Heart left ventricle (tissue), 16 donors: ENCODE measurements at regions not wholly inside any gene's neighbourhood (a gene's known extent, or its start where the extent isn't known, plus 50 kb on each side); places are given as distances from the start of the nearest gene placed in this dataset.

ENCODE experiments used
- ATAC-seq, 4 donors: fragments of 200-7000 bp; cut with Tn5 transposase; one replicate each; pipeline ENCODE4 v1.9.1; 2020 to 2022; ENCODE audit warnings: moderate library complexity in 4 of 4, mild to moderate bottlenecking in 3 of 4, moderate number of reproducible peaks in 1 of 4
- DNase-seq, 5 donors: peaks; one replicate each; pipeline ENCODE4 v3.0.0-alpha.2; 2020
- H3K27ac ChIP-seq, 12 donors: fragments of 200-600 bp; sonication (generic) in 4 of 12; one replicate each; pipeline versions ENCODE4 v1.5.0 to v1.8.0; 2016 to 2022; ENCODE audit warnings: mild to moderate bottlenecking in 2 of 12
- H3K27me3 ChIP-seq, 9 donors: fragments of 200-600 bp; sonication (generic) in 2 of 9; one replicate each; pipeline versions ENCODE4 v1.5.1 to v1.8.0; 2016 to 2022; ENCODE audit warnings: mild to moderate bottlenecking in 3 of 9
- H3K36me3 ChIP-seq, 9 donors: fragments of 200-600 bp; sonication (generic) in 2 of 9; one replicate each; pipeline versions ENCODE4 v1.5.0 to v1.8.0; 2018 to 2022; ENCODE audit warnings: mild to moderate bottlenecking in 2 of 9
- H3K4me1 ChIP-seq, 12 donors: fragments of 200-600 bp; sonication (generic) in 4 of 12; one replicate each; pipeline versions ENCODE4 v1.5.0 to v1.8.0; 2016 to 2022; ENCODE audit warnings: mild to moderate bottlenecking in 3 of 12
- H3K4me3 ChIP-seq, 12 donors: fragments of 200-600 bp; sonication (generic) in 4 of 12; one replicate each; pipeline versions ENCODE4 v1.5.0 to v1.8.0; 2017 to 2022; ENCODE audit warnings: mild to moderate bottlenecking in 9 of 12, moderate library complexity in 4 of 12
- H3K9me3 ChIP-seq, 12 donors: fragments of 200-600 bp; sonication (generic) in 4 of 12; one replicate each; pipeline versions ENCODE4 v1.5.0 to v1.8.0; 2016 to 2022; ENCODE audit warnings: mild to moderate bottlenecking in 1 of 12
- POLR2A ChIP-seq, 2 donors: fragments of 450-650 bp; IDR thresholded peaks; one replicate each; pipeline ENCODE4 v1.6.1; 2017; ENCODE audit warnings: antibody characterized with exemption in 2 of 2, mild to moderate bottlenecking in 2 of 2, moderate library complexity in 2 of 2
- WGBS, 4 donors: extraction: QIAGEN DNeasy Blood & Tissue Kit in 2 of 4; methylation state at CpG; one replicate each; pipeline versions ENCODE4 v1.1.5 to v1.1.7; 2013 to 2018; 5-methylcytosine and 5-hydroxymethylcytosine counted together
- intact Hi-C, 10 donors: fragments of 100-400 bp; cut with DNase I; formaldehyde crosslinking; loops; one replicate each; pipeline versions ENCODE4 v1.11.1 to v1.14.2; 2022
- TF ChIP-seq, protein P1 (sequence below), 12 donors: fragments of 200-600 bp; sonication (generic) in 4 of 12; IDR thresholded peaks; one replicate each; pipeline versions ENCODE4 v1.5.0 to v1.8.0; 2018 to 2022; ENCODE audit warnings: antibody characterized with exemption in 12 of 12, mild to moderate bottlenecking in 5 of 12
- donor health status: ischemic (EF 13 %, LVEDD 7.1; RV severe dilation, severe dysfunction).
- donor health status: healthy with polysubstance abuse.
- donor health status: DM: no; HTN: yes; CAD: no.
- donor health status: DM: no; HTN: no; CAD: no.
- donor health status: ischemic (EF 25% LVEDD 6.9; RV normal size, moderate dysfunction).
- donor health status: ischemic (EF 25% LVEDD 5.7; RV mildly dilated, moderate dysfunction).
- donor health status: healthy.
- donor health status: DM: yes; HTN: yes; CAD: no.
- donor health status: ischemic (EF 35%, LVEDD 5.7; RV mildly dilated, moderate dysfunction).
- donor health status: nonischemic (EF 11% LVEDD 7.7; RV severe dilation, severe dysfunction).
- donor health status: DM: yes; HTN: yes; CAD: no.
- donor health status: PGD.
- donor health status: ischemic (EF 29% LVEDD 5.4; RV normal size, mild dysfunction).
- donor health status: nonischemic (EF 23%, LVEDD 6.1; RV moderate dilation, normal function).

- no peak overlapping the region for H3K27ac ChIP-seq
- no peaks in the 10 kb centered on the region for H3K9me3 ChIP-seq
- no peaks in the 10 kb centered on the region for H3K27me3 ChIP-seq
- no peaks in the 10 kb centered on the region for H3K4me1 ChIP-seq
- no peaks in the 10 kb centered on the region for H3K36me3 ChIP-seq
- ATAC-seq (no peak), DNase-seq (no peak)
- intact Hi-C loops = no loop called here
- no peak for TF ChIP-seq POLR2A (IDR thresholded peaks at IDR 0.05)
- TF ChIP-seq, protein P1, sequence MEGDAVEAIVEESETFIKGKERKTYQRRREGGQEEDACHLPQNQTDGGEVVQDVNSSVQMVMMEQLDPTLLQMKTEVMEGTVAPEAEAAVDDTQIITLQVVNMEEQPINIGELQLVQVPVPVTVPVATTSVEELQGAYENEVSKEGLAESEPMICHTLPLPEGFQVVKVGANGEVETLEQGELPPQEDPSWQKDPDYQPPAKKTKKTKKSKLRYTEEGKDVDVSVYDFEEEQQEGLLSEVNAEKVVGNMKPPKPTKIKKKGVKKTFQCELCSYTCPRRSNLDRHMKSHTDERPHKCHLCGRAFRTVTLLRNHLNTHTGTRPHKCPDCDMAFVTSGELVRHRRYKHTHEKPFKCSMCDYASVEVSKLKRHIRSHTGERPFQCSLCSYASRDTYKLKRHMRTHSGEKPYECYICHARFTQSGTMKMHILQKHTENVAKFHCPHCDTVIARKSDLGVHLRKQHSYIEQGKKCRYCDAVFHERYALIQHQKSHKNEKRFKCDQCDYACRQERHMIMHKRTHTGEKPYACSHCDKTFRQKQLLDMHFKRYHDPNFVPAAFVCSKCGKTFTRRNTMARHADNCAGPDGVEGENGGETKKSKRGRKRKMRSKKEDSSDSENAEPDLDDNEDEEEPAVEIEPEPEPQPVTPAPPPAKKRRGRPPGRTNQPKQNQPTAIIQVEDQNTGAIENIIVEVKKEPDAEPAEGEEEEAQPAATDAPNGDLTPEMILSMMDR (IDR thresholded peaks at IDR 0.05) = no peak
- H3K4me3 ChIP-seq = no peak overlapping the region
- WGBS, 4 donors = 58 to 73% (median 67%) methylated on average over 3 of the region's 3 CpGs
Measured at GRCh38 chr15:35166730-35167359, 81.8 kb upstream of the NANOGP8 start.

- no peaks in the 10 kb centered on the region for H3K27me3 ChIP-seq
- TF ChIP-seq, protein P1 (IDR thresholded peaks at IDR 0.05) = no peak
- TF ChIP-seq POLR2A (IDR thresholded peaks at IDR 0.05) = no peak
- no peaks in the 10 kb centered on the region for H3K4me1 ChIP-seq
- no peak overlapping the region for H3K4me3 ChIP-seq
- intact Hi-C loops = no loop called here
- H3K9me3 ChIP-seq = no peaks in the 10 kb centered on the region
- WGBS, 4 donors = 85 to 100% (median 96%) methylated on average over 1 of the region's 1 CpG
- H3K27ac ChIP-seq = no peak overlapping the region
- H3K36me3 ChIP-seq = no peaks in the 10 kb centered on the region
- ATAC-seq (no peak), DNase-seq (no peak)
Measured at GRCh38 chr15:35161694-35162093, 76.6 kb upstream of the NANOGP8 start.

DNA sequence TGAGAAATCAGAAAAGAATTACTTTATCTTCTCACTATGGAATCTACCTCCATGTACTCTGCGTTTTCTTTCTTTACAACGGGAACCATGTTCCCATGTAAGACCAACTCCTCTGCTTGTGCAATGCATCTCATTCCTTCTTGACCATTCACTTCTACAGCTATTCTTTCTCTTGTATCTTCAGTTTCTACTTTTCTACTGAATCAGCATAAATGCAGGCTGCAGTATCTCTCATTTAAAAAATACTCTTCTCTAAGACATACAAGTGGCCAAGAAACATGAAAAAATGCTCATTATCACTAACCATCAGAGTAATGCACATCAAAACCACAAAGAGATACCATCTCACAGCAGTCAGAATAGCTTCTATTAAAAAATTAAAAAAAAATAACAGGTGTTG is 74.1 kb upstream of the NANOGP8 start:
- DNase-seq = no peak
- Histone ChIP-seq H3K4me1 (no peaks in the 10 kb centered on the region), H3K4me3 (no peak overlapping the region), H3K9me3 (no peaks in the 10 kb centered on the region), H3K27me3 (no peaks in the 10 kb centered on the region), H3K27ac (no peak overlapping the region), H3K36me3 (no peaks in the 10 kb centered on the region)
- intact Hi-C loops = no loop called here
- no peak for ATAC-seq
- 91 to 93% (median 93%) methylated on average over 2 of the region's 2 CpGs for WGBS, 4 donors
- no peak for TF ChIP-seq POLR2A (IDR thresholded peaks at IDR 0.05)
- TF ChIP-seq, protein P1 (IDR thresholded peaks at IDR 0.05) = no peak

GRCh38 chr15:35151782-35152181 is 66.7 kb upstream of the NANOGP8 start:
- no peaks in the 10 kb centered on the region for H3K27me3 ChIP-seq
- no peak for TF ChIP-seq POLR2A (IDR thresholded peaks at IDR 0.05)
- TF ChIP-seq, protein P1 (IDR thresholded peaks at IDR 0.05) = no peak
- H3K4me3 ChIP-seq = no peak overlapping the region
- DNase-seq = no peak
- intact Hi-C loops = no loop called here
- no peak for ATAC-seq
- 87 to 90% (median 89%) methylated on average over 8 of the region's 8 CpGs for WGBS, 4 donors
- H3K36me3 ChIP-seq = no peaks in the 10 kb centered on the region
- H3K9me3 ChIP-seq = no peaks in the 10 kb centered on the region
- no peak overlapping the region for H3K27ac ChIP-seq
- H3K4me1 ChIP-seq = no peaks in the 10 kb centered on the region
